Testis (tissue), 2 donors: ENCODE measurements at regions not wholly inside any gene's neighbourhood (a gene's known extent, or its start where the extent isn't known, plus 50 kb on each side); places are given as distances from the start of the nearest gene placed in this dataset.

Experiments
- DNase-seq: peaks from one replicate; pipeline ENCODE4 v3.0.0-alpha.2; 2019
- H3K27ac ChIP-seq, 2 donors: fragments of 200-600 bp; sonication (generic); one replicate each; pipeline ENCODE4 v1.5.1; 2019
- H3K27me3 ChIP-seq: fragments of 200-600 bp; sonication (generic); one replicate; pipeline ENCODE4 v1.5.1; 2019
- H3K36me3 ChIP-seq: fragments of 200-600 bp; sonication (generic); one replicate; pipeline ENCODE4 v1.5.1; 2017; ENCODE audit warnings: low read depth; ENCODE audit errors: missing control alignments
- H3K4me1 ChIP-seq: fragments of 200-600 bp; sonication (generic); one replicate; pipeline ENCODE4 v1.5.1; 2019
- H3K4me3 ChIP-seq, 2 donors: fragments of 200-600 bp; sonication (generic); one replicate each; pipeline ENCODE4 v1.5.1; 2017 to 2019
- H3K9me3 ChIP-seq: fragments of 200-600 bp; sonication (generic); one replicate; pipeline ENCODE4 v1.5.1; 2017
- CTCF ChIP-seq, 3 experiments: fragments of 450-650 bp in 2 of 3; fragments of 200-600 bp in 1 of 3; sonication (generic) in 1 of 3; IDR thresholded peaks; one replicate each; pipeline ENCODE4 v1.5.1; 2016 to 2019; ENCODE audit warnings: antibody characterized with exemption in 3 of 3, mild to moderate bottlenecking in 2 of 3, moderate library complexity in 1 of 3
- POLR2A ChIP-seq: fragments of 450-650 bp; IDR thresholded peaks from one replicate; pipeline ENCODE4 v1.6.1; 2017; ENCODE audit warnings: antibody characterized with exemption, mild to moderate bottlenecking, moderate library complexity
- WGBS, 2 donors: methylation state at CpG; one replicate each; pipeline ENCODE4 v1.1.5; 2018; 5-methylcytosine and 5-hydroxymethylcytosine counted together
- intact Hi-C: fragments of 100-400 bp; cut with DNase I; formaldehyde crosslinking; loops from one replicate; pipeline ENCODE4 v1.15.1; 2023; ENCODE audit warnings: low total_unique reads

- WGBS, 2 donors, result 58 to 73% methylated on average over 3 of the region's 3 CpGs
- no peak for TF ChIP-seq CTCF (IDR thresholded peaks at IDR 0.05)
- no peak for TF ChIP-seq POLR2A
- H3K27ac ChIP-seq, result no peak overlapping the region
- H3K4me3 ChIP-seq, result no peak overlapping the region
- no peaks in the 10 kb centered on the region for H3K9me3 ChIP-seq
- H3K36me3 ChIP-seq, result no peaks in the 10 kb centered on the region
- no peak for DNase-seq
- intact Hi-C loops, result no loop called here
- no peaks in the 10 kb centered on the region for H3K27me3 ChIP-seq
- H3K4me1 ChIP-seq, result no peaks in the 10 kb centered on the region
These were observed 69.5 kb downstream of the RTL9 start for GRCh38 chrX:110428144-110428543.

GRCh38 chrX:110430293-110431076, 71.8 kb downstream of the RTL9 start:
- TF ChIP-seq POLR2A (no peak), CTCF (IDR thresholded peaks at IDR 0.05) (no peak)
- H3K27ac ChIP-seq, result no peak overlapping the region
- intact Hi-C loops, result no loop called here
- H3K9me3 ChIP-seq, result no peaks in the 10 kb centered on the region
- H3K4me1 ChIP-seq, result no peaks in the 10 kb centered on the region
- no peak overlapping the region for H3K4me3 ChIP-seq
- H3K27me3 ChIP-seq, result no peaks in the 10 kb centered on the region
- H3K36me3 ChIP-seq, result no peaks in the 10 kb centered on the region
- 63 to 71% methylated on average over 1 of the region's 1 CpG for WGBS, 2 donors
- DNase-seq, result no peak

DNA sequence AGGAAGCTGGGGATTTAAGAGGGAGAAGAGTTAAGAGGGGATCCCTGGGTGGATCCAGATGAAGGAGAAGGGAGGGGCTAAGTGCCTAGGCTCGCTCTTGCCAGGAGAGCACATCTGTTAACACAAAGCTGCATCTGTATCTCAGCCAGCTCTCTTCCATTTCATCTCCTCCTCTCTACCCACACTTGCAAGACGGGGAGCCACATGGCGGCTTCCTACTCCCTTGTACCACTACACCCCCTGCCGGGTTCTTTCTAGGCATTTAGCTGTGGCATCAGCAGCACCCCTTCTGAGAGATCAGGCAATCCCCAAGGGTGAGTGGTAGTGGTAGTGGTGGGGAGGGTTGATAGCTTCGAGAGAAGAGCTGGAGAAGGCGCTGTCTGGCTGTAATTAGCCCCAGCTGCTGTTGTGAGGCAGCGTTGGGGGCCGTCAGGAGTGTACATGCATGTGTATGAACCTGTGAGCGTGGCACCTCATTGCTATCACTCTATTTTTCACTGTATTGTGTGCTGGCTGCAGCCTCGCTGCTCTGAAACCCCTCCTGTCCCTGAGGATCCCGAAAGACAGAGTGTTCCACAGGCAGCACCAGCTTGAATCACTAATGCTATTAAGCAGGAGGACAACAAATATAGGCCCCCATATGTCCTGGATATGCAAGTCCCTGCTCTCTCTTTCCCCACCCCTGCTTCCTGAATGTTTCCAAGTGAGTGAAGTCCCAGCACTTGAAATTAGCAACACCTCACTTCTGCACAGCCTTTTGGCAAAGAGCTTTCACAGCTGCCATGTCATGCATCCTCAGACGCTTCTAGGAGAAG, 73.7 kb downstream of the RTL9 start:
- WGBS, 2 donors, result 44 to 72% methylated on average over 6 to 12 of the region's 12 CpGs
- no peaks in the 10 kb centered on the region for H3K9me3 ChIP-seq
- no peaks in the 10 kb centered on the region for H3K36me3 ChIP-seq
- no peak for DNase-seq
- no peaks in the 10 kb centered on the region for H3K27me3 ChIP-seq
- no peak overlapping the region for H3K27ac ChIP-seq
- TF ChIP-seq POLR2A (no peak), CTCF (IDR thresholded peaks at IDR 0.05) (no peak)
- no peaks in the 10 kb centered on the region for H3K4me1 ChIP-seq
- H3K4me3 ChIP-seq, result no peak overlapping the region
- intact Hi-C loops, result no loop called here

DNA sequence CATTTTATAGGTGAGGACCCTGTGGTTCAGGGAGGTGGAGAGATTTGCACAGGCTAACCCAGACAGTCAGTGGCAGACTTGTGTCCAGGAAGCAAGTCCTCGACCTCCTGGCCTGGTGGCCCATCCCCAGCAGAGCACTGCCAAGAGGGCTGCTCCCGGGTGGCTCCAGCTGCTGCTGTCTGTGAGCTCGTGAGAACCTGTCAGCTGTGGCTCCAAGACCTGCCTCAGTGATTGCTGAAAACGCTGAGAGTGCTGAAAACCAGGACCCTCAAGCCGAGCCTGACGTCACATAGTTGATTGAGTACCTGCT, 74.2 kb downstream of the RTL9 start:
- DNase-seq, result no peak
- H3K4me3 ChIP-seq, result no peak overlapping the region

More for the DNA sequence above, 74.2 kb downstream of the RTL9 start:
- WGBS, 2 donors, result 77 to 80% methylated on average over 1 to 3 of the region's 6 CpGs
- TF ChIP-seq CTCF (IDR thresholded peaks at IDR 0.05) (no peak), POLR2A (no peak)
- intact Hi-C loops, result no loop called here
- Histone ChIP-seq H3K36me3 (no peaks in the 10 kb centered on the region), H3K9me3 (no peaks in the 10 kb centered on the region), H3K27ac (no peak overlapping the region), H3K27me3 (no peaks in the 10 kb centered on the region), H3K4me1 (no peaks in the 10 kb centered on the region)
